ENCODE measurements at regions not wholly inside any gene's neighbourhood (a gene's known extent, or its start where the extent isn't known, plus 50 kb on each side); places are given as distances from the start of the nearest gene placed in this dataset.

DNA sequence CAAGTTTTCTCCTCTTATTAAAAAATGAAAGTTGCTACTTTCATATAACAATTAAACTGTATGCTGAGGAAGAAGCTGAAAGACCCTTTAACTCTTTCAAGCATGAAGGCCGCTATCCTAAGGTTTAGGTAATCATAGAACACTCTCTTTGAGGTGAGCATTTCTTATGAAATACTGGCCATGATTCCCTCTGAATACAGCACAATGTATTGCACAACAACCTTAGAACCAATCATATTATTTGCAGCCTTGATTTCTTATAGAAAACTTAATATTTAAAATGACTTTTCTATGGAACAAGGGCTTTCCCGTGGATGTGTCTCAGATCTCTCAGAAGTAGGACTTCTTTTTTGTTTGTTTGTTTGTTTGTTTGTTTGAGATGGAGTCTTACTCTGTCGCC is 333.4 kb upstream of the TEX13C start:
- H3K9me3 Mint-ChIP-seq (ENCODE audit: unreplicated experiment), result no peaks in the 10 kb centered on the region
- H3K36me3 Mint-ChIP-seq (ENCODE audit: unreplicated experiment), result no peaks in the 10 kb centered on the region
- DNase-seq (ENCODE audit: extremely low spot score, unreplicated experiment), result no peak
- TF ChIP-seq, protein P1, sequence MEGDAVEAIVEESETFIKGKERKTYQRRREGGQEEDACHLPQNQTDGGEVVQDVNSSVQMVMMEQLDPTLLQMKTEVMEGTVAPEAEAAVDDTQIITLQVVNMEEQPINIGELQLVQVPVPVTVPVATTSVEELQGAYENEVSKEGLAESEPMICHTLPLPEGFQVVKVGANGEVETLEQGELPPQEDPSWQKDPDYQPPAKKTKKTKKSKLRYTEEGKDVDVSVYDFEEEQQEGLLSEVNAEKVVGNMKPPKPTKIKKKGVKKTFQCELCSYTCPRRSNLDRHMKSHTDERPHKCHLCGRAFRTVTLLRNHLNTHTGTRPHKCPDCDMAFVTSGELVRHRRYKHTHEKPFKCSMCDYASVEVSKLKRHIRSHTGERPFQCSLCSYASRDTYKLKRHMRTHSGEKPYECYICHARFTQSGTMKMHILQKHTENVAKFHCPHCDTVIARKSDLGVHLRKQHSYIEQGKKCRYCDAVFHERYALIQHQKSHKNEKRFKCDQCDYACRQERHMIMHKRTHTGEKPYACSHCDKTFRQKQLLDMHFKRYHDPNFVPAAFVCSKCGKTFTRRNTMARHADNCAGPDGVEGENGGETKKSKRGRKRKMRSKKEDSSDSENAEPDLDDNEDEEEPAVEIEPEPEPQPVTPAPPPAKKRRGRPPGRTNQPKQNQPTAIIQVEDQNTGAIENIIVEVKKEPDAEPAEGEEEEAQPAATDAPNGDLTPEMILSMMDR (IDR thresholded peaks at IDR 0.05), result no peak
- no peaks in the 10 kb centered on the region for H3K4me1 Mint-ChIP-seq (ENCODE audit: unreplicated experiment)
- H3K4me3 Mint-ChIP-seq (ENCODE audit: unreplicated experiment), result no peak overlapping the region
- peaks cover 3% of the 10 kb centered on the region for H3K27me3 Mint-ChIP-seq (ENCODE audit: unreplicated experiment)
- H3K27ac Mint-ChIP-seq (ENCODE audit: unreplicated experiment), result no peak overlapping the region

DNA sequence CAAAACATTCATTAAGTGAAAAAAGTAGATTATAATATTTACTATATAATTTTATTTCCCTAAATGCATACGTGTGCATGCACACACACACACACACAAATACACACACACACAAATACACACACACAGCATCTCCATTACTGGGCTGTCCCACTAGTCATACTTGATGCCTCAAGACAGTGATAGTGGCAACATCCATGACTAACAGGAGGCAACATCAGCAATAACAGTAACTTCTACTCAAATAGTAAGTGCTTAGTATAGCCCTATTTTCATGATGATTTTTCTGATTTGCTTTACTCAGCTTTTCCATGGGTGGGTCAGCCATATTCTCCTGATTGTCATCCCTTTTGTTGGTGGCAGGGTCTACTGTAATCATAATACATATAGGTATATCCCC is 325.9 kb upstream of the TEX13C start:
- Mint-ChIP-seq H3K9me3 (ENCODE audit: unreplicated experiment) (no peaks in the 10 kb centered on the region), H3K4me1 (ENCODE audit: unreplicated experiment) (no peaks in the 10 kb centered on the region), H3K27me3 (ENCODE audit: unreplicated experiment) (peaks cover 2% of the 10 kb centered on the region), H3K36me3 (ENCODE audit: unreplicated experiment) (no peaks in the 10 kb centered on the region), H3K27ac (ENCODE audit: unreplicated experiment) (no peak overlapping the region), H3K4me3 (ENCODE audit: unreplicated experiment) (no peak overlapping the region)
- no peak for DNase-seq (ENCODE audit: extremely low spot score, unreplicated experiment)
- TF ChIP-seq, protein P1 (IDR thresholded peaks at IDR 0.05), result no peak

DNA sequence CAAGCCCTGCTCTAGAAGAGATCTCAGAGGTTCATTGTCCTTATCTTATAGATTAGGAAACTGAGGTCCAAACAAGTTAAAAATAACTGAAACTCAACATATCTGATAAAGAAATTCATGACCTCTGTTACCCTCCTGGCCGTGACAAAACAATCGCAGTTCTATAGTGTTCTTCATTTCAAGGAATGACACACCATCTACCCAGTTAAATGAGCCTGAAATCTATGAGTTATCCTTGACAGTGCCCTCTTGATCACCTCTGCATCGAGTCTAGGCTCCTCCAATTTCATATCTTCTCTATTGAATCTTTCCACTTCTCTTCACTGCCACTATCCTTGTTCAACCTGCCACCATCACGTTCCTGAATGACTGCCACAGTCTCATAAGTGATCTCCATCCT is 325.3 kb upstream of the TEX13C start:
- no peaks in the 10 kb centered on the region for H3K4me1 Mint-ChIP-seq (ENCODE audit: unreplicated experiment)
- H3K27me3 Mint-ChIP-seq (ENCODE audit: unreplicated experiment), result no peaks in the 10 kb centered on the region
- no peaks in the 10 kb centered on the region for H3K36me3 Mint-ChIP-seq (ENCODE audit: unreplicated experiment)
- no peaks in the 10 kb centered on the region for H3K9me3 Mint-ChIP-seq (ENCODE audit: unreplicated experiment)
- H3K4me3 Mint-ChIP-seq (ENCODE audit: unreplicated experiment), result no peak overlapping the region
- DNase-seq (ENCODE audit: extremely low spot score, unreplicated experiment), result no peak
- H3K27ac Mint-ChIP-seq (ENCODE audit: unreplicated experiment), result no peak overlapping the region
- TF ChIP-seq, protein P1 (IDR thresholded peaks at IDR 0.05), result no peak

DNA sequence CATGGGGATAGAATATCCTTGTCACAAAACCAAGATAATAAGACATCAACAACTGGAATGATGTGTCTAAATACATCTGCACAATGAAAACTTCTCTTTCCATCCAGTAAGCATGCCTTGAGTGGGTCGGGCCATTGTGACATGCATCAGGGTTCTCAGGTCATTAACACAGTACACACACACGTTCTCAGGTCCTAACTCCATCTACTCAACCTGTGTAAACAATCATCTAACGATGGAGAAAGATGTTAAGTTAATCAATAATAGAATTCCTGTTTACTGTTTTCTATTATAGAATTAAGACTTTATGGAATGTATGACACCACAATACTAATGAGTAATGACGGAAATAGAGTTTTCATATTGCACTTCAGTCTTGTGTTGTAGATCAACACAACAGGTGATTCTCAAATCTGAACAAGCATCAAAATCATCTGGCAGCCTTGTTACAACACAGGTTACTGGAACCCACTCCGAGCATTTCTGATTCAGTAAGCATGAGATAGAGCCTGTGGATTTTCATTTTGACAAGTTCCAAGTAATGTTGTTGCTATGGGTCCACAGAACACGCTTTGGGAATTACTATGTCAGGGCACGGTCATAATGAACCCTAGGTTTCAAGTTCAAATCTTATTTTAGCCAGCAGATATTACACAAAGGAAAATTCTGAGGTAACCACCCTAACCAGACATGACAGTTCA is 315.8 kb upstream of the TEX13C start:
- Mint-ChIP-seq H3K36me3 (ENCODE audit: unreplicated experiment) (no peaks in the 10 kb centered on the region), H3K9me3 (ENCODE audit: unreplicated experiment) (no peaks in the 10 kb centered on the region), H3K4me1 (ENCODE audit: unreplicated experiment) (no peaks in the 10 kb centered on the region), H3K27ac (ENCODE audit: unreplicated experiment) (no peak overlapping the region), H3K27me3 (ENCODE audit: unreplicated experiment) (no peaks in the 10 kb centered on the region), H3K4me3 (ENCODE audit: unreplicated experiment) (no peak overlapping the region)
- TF ChIP-seq, protein P1 (IDR thresholded peaks at IDR 0.05), result no peak
- DNase-seq (ENCODE audit: extremely low spot score, unreplicated experiment), result no peak

DNA sequence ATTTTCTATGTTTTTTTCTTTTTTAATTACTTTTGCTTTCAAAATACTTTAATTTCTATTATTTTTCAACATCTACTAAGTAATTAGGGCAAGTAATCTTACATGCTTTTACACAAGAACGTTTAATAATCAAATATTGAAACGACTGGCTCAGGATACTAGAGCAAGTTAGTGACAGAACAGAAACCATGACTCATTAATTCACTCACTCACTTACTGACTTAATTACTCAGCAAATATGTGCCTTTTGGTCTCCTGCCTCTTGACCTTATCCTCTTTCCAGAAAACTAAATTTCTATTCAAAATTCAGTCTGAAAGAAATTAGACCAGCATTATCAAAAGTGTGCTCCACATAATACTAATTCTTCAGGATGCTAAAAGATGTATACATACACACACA is 314.9 kb upstream of the TEX13C start:
- no peak overlapping the region for H3K4me3 Mint-ChIP-seq (ENCODE audit: unreplicated experiment)
- H3K27ac Mint-ChIP-seq (ENCODE audit: unreplicated experiment), result no peak overlapping the region
- no peaks in the 10 kb centered on the region for H3K36me3 Mint-ChIP-seq (ENCODE audit: unreplicated experiment)
- DNase-seq (ENCODE audit: extremely low spot score, unreplicated experiment), result no peak
- H3K4me1 Mint-ChIP-seq (ENCODE audit: unreplicated experiment), result no peaks in the 10 kb centered on the region
- TF ChIP-seq, protein P1 (IDR thresholded peaks at IDR 0.05), result no peak
- H3K9me3 Mint-ChIP-seq (ENCODE audit: unreplicated experiment), result no peaks in the 10 kb centered on the region
- no peaks in the 10 kb centered on the region for H3K27me3 Mint-ChIP-seq (ENCODE audit: unreplicated experiment)

All from osteocyte (in vitro differentiated cells).